Hepatocyte (in vitro differentiated cells): ENCODE measurements at regions not wholly inside any gene's neighbourhood (a gene's known extent, or its start where the extent isn't known, plus 50 kb on each side); places are given as distances from the start of the nearest gene placed in this dataset.

Experiments used
- DNase-seq: peaks from one replicate; pipeline ENCODE4 v3.0.0-alpha.2; 2016; ENCODE audit warnings: low spot score
- H2AFZ ChIP-seq: fragments of 200-600 bp; sonication (generic); 2 replicates; pipeline ENCODE4 v1.6.0; 2016; ENCODE audit warnings: antibody characterized with exemption, mild to moderate bottlenecking
- H3K27ac ChIP-seq: fragments of 200-600 bp; sonication (generic); 2 replicates; pipeline ENCODE4 v1.5.1; 2016; ENCODE audit warnings: mild to moderate bottlenecking
- H3K27me3 ChIP-seq: fragments of 200-600 bp; sonication (generic); 2 replicates; pipeline ENCODE4 v1.6.1; 2016
- H3K36me3 ChIP-seq: fragments of 200-600 bp; sonication (generic); replicated peaks from 2 replicates; pipeline ENCODE4 v1.5.1; 2016; ENCODE audit warnings: low read depth; ENCODE audit not compliant: insufficient read depth
- H3K4me1 ChIP-seq: fragments of 200-600 bp; sonication (generic); 2 replicates; pipeline ENCODE4 v1.5.1; 2016; ENCODE audit warnings: mild to moderate bottlenecking, moderate library complexity; ENCODE audit not compliant: insufficient read depth
- H3K4me2 ChIP-seq: fragments of 200-600 bp; sonication (generic); 2 replicates; pipeline ENCODE4 v1.6.0; 2016
- H3K4me3 ChIP-seq: fragments of 200-600 bp; sonication (generic); 2 replicates; pipeline ENCODE4 v1.5.1; 2016; ENCODE audit warnings: mild to moderate bottlenecking
- H3K79me2 ChIP-seq: fragments of 200-600 bp; sonication (generic); 2 replicates; pipeline ENCODE4 v1.6.0; 2017; ENCODE audit warnings: mild to moderate bottlenecking
- H3K9me2 ChIP-seq: fragments of 200-600 bp; sonication (generic); replicated peaks from 2 replicates; pipeline ENCODE4 v1.6.0; 2017; ENCODE audit warnings: mild to moderate bottlenecking; ENCODE audit not compliant: insufficient read depth
- H3K9me3 ChIP-seq: fragments of 200-600 bp; sonication (generic); 2 replicates; pipeline ENCODE4 v1.5.1; 2016; ENCODE audit warnings: low read depth, mild to moderate bottlenecking
- H4K20me1 ChIP-seq: fragments of 200-600 bp; sonication (generic); 2 replicates; pipeline ENCODE4 v1.6.0; 2016; ENCODE audit warnings: mild to moderate bottlenecking; ENCODE audit not compliant: insufficient read depth, poor library complexity, severe bottlenecking
- EZH2 ChIP-seq: fragments of 200-600 bp; sonication (generic); IDR thresholded peaks from 2 replicates; pipeline ENCODE4 v1.6.1; 2016; ENCODE audit warnings: antibody characterized with exemption, mild to moderate bottlenecking, borderline replicate concordance
- EZH2phosphoT487 ChIP-seq: fragments of 200-600 bp; sonication (generic); IDR thresholded peaks from one replicate; pipeline ENCODE4 v1.6.1; 2018; ENCODE audit warnings: antibody characterized with exemption, mild to moderate bottlenecking, low read depth, moderate library complexity; ENCODE audit not compliant: unreplicated experiment, severe bottlenecking
- WGBS: methylation state at CpG from one replicate; pipeline ENCODE4 v1.1.6; 2016; ENCODE audit warnings: low lambda C conversion rate; ENCODE audit errors: missing lambda C conversion rate; 5-methylcytosine and 5-hydroxymethylcytosine counted together
- TF ChIP-seq, protein P1 (sequence below): fragments of 200-600 bp; sonication (generic); IDR thresholded peaks from 2 replicates; pipeline ENCODE4 v1.5.1; 2016; ENCODE audit warnings: antibody characterized with exemption, mild to moderate bottlenecking; ENCODE audit not compliant: poor library complexity

DNA sequence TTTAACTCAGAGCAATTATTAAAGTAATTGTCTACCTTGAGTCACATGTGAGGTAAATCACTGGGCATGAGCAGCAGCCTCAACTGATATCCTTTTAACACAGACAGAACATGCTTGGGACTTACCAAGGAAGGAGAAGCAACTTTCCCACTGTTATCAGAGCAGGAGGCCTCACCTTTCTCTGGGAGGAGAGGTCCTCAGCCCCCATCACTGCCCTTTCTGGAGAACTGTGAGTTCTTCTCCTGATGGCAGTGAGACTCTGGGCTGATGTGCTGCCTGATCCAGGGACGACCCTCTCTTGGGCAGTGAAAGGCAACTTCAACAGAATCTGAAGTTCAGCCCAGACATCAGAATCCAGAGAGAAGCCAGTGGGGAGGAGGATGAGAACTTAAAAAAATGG is 343.4 kb upstream of the IRX1 start:
- H3K4me3 ChIP-seq = no peak overlapping the region
- no peak overlapping the region for H3K27ac ChIP-seq
- no peak overlapping the region for H3K4me2 ChIP-seq
- H3K9me2 ChIP-seq = no peaks in the 10 kb centered on the region
- 69% methylated on average over 1 of the region's 1 CpG for WGBS
- DNase-seq = no peak
- no peaks in the 10 kb centered on the region for H3K36me3 ChIP-seq
- no peaks in the 10 kb centered on the region for H3K9me3 ChIP-seq
- H3K4me1 ChIP-seq = no peaks in the 10 kb centered on the region
- no peak overlapping the region for H2AFZ ChIP-seq
- no peaks in the 10 kb centered on the region for H4K20me1 ChIP-seq
- no peaks in the 10 kb centered on the region for H3K79me2 ChIP-seq
- TF ChIP-seq, protein P1, sequence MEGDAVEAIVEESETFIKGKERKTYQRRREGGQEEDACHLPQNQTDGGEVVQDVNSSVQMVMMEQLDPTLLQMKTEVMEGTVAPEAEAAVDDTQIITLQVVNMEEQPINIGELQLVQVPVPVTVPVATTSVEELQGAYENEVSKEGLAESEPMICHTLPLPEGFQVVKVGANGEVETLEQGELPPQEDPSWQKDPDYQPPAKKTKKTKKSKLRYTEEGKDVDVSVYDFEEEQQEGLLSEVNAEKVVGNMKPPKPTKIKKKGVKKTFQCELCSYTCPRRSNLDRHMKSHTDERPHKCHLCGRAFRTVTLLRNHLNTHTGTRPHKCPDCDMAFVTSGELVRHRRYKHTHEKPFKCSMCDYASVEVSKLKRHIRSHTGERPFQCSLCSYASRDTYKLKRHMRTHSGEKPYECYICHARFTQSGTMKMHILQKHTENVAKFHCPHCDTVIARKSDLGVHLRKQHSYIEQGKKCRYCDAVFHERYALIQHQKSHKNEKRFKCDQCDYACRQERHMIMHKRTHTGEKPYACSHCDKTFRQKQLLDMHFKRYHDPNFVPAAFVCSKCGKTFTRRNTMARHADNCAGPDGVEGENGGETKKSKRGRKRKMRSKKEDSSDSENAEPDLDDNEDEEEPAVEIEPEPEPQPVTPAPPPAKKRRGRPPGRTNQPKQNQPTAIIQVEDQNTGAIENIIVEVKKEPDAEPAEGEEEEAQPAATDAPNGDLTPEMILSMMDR = no peak
- TF ChIP-seq EZH2phosphoT487 (no peak), EZH2 (no peak)
- H3K27me3 ChIP-seq = no peaks in the 10 kb centered on the region

DNA sequence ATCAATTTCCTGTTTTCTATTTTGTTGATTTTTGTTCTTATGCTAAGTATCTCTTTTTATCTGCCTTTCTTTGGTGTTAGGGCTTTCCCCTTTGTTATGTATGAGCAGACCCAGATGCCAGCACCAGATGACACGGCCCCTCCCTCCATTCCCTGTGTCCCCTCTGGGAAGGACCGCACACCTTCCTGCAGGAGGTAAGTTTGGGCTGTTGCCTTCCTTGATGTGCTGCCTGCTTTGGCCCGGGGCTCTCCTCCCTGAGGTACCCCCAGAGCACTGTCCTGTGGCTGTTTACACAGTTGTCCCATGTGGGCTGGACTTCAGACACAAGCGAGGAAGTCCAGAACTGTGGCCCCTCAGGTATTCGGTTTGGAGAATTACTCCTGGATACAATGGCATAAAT is 343.8 kb upstream of the IRX1 start:
- DNase-seq = no peak
- TF ChIP-seq, protein P1 = no peak
- no peak for TF ChIP-seq EZH2
- TF ChIP-seq EZH2phosphoT487 = no peak
- no peak overlapping the region for H3K4me2 ChIP-seq
- no peak overlapping the region for H2AFZ ChIP-seq
- H3K79me2 ChIP-seq = no peaks in the 10 kb centered on the region
- no peaks in the 10 kb centered on the region for H4K20me1 ChIP-seq
- H3K9me2 ChIP-seq = no peaks in the 10 kb centered on the region
- H3K27me3 ChIP-seq = no peaks in the 10 kb centered on the region
- no peak overlapping the region for H3K27ac ChIP-seq
- 23% methylated on average over 5 of the region's 5 CpGs for WGBS
- no peaks in the 10 kb centered on the region for H3K36me3 ChIP-seq
- H3K4me1 ChIP-seq = no peaks in the 10 kb centered on the region
- no peaks in the 10 kb centered on the region for H3K9me3 ChIP-seq
- no peak overlapping the region for H3K4me3 ChIP-seq

DNA sequence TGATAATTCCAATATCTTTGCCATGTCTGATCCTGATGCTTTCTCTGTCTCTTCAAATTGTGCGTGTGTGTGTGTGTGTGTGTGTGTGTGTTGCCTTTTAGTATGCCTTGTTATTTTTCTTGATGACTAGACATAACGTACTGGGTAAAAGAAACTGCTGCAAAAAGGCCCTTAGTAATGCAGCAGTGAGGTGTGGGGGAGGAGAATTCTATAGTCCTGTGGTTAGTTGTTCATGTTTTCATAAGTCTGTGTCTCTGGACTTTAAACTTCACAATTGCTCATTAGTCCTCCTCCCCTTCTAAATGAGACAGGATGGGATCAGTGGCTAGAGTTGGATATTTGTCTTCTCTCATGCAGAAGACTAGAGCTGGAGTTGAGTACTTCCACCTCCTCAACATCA is 346.2 kb upstream of the IRX1 start:
- H2AFZ ChIP-seq = no peak overlapping the region
- TF ChIP-seq, protein P1 = no peak
- TF ChIP-seq EZH2 = no peak
- TF ChIP-seq EZH2phosphoT487 = no peak
- no peaks in the 10 kb centered on the region for H3K9me3 ChIP-seq
- no peak overlapping the region for H3K4me2 ChIP-seq
- H3K27ac ChIP-seq = no peak overlapping the region
- H3K27me3 ChIP-seq = no peaks in the 10 kb centered on the region
- H3K4me3 ChIP-seq = no peak overlapping the region
- DNase-seq = no peak
- no peaks in the 10 kb centered on the region for H3K4me1 ChIP-seq
- WGBS = 85% methylated on average over 2 of the region's 2 CpGs
- H4K20me1 ChIP-seq = no peaks in the 10 kb centered on the region
- H3K79me2 ChIP-seq = no peaks in the 10 kb centered on the region
- H3K36me3 ChIP-seq = no peaks in the 10 kb centered on the region
- H3K9me2 ChIP-seq = no peaks in the 10 kb centered on the region

DNA sequence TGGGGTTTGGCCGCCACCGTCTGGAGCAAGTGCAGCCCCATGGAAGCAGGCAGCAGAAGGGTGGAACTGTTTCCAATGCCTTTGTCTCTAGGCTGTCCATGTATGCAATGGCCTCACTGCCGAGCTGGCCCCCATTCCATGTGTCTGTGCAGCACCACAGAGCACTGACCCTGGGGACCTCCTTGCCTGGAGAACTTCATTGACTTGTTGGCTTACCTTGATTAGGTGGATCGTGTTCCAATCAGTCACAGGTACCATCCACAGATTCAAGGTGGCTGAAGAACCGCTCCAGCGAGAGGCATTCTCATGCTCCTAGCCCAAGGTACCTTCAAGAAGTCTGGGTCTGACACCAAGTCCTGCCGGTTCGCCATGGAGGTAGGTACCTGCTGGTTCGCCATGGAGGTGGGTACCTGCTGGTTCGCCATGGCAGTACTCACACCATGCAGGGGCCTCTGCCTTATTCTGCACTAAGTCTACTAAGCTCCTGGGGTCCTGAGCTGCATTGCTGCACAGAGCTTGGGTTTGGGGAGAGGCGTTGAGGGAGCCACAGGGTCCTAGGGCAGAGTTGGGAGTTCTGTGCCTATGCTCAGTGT is 358.3 kb upstream of the IRX1 start:
- TF ChIP-seq, protein P1 = no peak
- TF ChIP-seq EZH2phosphoT487 (no peak), EZH2 (no peak)
- Histone ChIP-seq H3K79me2 (no peaks in the 10 kb centered on the region), H3K4me3 (no peak overlapping the region), H3K9me3 (no peaks in the 10 kb centered on the region), H3K4me1 (no peaks in the 10 kb centered on the region), H3K4me2 (no peak overlapping the region), H4K20me1 (no peaks in the 10 kb centered on the region), H3K27me3 (no peaks in the 10 kb centered on the region), H2AFZ (no peak overlapping the region), H3K27ac (no peak overlapping the region), H3K9me2 (no peaks in the 10 kb centered on the region), H3K36me3 (no peaks in the 10 kb centered on the region)
- no peak for DNase-seq
- 94% methylated on average over 11 of the region's 11 CpGs for WGBS
